T1000 (cell line): ENCODE measurements at regions not wholly inside any gene's neighbourhood (a gene's known extent, or its start where the extent isn't known, plus 50 kb on each side); places are given as distances from the start of the nearest gene placed in this dataset.
"Not testable (repeated sequence)": the region's sequence is repeated elsewhere in the genome, so short reads cannot be mapped to it uniquely, and the experiment has no call there.

Source experiments
- DNase-seq: peaks from one replicate; lab custom pipeline; 2025; ENCODE audit warnings: mixed read lengths; lab: John Stamatoyannopoulos, UW

DNA sequence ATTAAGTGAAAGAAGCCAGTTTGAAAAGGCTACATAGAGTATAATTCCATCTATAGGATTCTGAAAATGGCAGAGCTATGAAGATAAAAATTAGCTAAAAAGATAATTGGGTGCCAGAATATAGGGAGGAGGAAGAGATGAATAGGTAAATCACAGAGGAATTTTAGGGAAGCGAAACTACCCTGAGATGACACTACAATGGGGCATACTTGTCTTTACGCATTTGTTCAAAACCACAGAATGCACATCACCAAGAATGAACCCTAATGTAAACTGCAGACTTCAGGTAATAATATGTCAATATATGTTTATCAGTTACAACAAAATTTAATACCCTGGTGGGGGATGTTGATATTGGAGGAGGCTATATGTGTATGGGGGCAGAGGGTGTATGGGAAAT lies 1342.9 kb downstream of the ADGRL3 start:
- no peak for DNase-seq

DNA sequence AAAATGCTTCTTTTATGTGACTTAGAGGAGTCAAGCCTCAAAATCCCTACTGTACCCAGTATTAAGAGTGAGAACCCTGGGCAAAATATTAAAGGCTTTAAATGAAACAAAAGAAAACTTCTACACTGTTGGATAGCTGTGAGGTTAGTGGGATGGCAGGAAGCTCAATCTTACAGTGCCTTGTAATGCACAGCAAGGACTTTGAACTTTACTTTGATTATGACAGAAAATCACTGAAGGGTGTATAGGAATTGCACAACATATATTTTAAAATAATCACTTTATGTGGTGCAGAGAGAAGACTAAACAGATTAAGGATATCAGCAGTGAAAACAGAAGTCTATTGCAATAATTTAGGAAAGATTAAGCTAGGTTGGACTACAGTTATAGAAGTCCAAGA lies 1333.4 kb downstream of the ADGRL3 start:
- DNase-seq: no peak

- DNase-seq: no peak
Observed at GRCh38 chr4:62531731-62532130, 1331.6 kb downstream of the ADGRL3 start.

GRCh38 chr4:62531264-62531663 lies 1331.1 kb downstream of the ADGRL3 start:
- DNase-seq: no peak

DNA sequence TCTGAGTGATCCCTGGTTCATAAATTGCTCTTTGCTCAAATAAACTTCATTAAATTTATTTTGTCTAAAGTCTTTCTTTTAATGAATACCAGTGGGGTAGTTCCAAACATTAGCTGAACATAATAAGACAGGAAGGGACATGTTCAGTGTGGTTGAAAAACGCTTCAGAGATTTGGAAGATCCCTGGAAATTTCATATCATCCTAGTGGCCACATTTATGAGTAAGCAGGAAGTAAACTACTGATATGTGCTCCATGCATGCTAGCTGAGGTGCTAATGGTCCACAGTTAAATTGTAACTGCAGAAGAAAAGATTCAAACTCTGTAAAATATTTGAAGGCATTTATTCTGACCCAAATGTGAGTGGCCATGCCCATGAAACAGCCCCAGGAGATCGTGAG lies 1328.7 kb downstream of the ADGRL3 start:
- DNase-seq: no peak

DNA sequence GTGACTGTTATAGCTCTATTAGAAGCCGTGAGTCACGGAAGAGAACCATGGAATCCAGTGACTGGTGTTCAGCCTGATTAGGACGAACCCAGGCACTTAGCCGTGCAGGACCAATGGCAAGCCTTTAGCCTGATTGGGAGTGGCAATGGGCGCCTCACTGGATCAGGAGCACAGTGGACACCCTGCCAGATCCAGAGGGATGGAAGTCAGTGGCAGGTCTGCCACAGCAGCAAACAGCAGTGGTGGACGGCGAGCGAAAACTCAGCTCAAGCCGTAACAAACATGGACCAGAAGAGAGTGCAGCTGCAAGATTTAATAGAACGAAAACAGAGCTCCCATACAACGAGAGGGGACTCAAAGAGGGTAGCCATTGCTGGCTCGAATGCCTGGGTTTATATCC lies 1326.5 kb downstream of the ADGRL3 start:
- DNase-seq: no peak

GRCh38 chr4:62523256-62523655 lies 1323.1 kb downstream of the ADGRL3 start:
- DNase-seq: no peak

DNA sequence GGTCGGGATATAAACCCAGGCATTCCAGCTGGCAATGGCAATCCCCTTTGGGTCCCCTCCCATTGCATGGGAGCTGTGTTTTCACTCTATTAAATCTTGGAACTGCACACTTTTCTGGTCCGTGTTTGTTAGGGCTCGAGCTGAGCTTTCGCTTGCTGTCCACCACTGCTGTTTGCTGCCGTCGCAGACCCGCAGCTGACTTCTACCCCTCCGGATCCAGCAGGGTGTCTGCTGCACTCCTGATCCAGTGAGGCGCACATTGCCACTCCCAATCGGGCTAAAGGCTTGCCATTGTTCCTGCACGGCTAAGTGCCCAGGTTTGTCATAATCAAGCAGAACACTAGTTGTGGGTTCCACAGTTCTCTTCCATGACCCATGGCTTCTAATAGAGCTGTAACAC lies 1322.1 kb downstream of the ADGRL3 start:
- no peak for DNase-seq

DNA sequence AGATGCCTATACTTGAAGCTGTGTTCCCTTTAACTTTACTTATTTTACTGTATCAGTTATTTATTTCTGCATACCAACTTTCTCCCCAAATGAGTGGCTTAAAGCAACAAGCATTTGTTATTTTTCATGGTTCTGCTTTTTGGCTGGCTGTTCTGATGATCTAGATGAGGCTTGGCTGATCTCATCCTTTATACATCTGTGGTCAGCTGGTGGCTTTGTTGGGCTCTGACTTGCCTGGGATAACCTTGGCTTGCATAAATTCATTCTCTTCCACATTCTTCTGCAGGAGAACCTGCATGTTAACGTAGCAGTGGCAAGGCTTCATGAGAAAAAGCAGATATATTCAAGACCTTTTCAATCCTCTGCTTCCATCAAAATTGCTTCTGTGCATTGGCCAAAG lies 1317.6 kb downstream of the ADGRL3 start:
- DNase-seq: no peak

- no peak for DNase-seq
Observed at GRCh38 chr4:62513306-62513705, 1313.2 kb downstream of the ADGRL3 start.

GRCh38 chr4:62512271-62512670 lies 1312.1 kb downstream of the ADGRL3 start:
- no peak for DNase-seq

GRCh38 chr4:62510228-62510627 lies 1310.1 kb downstream of the ADGRL3 start:
- no peak for DNase-seq

GRCh38 chr4:62500296-62500695 lies 1300.2 kb downstream of the ADGRL3 start:
- DNase-seq: no peak

DNA sequence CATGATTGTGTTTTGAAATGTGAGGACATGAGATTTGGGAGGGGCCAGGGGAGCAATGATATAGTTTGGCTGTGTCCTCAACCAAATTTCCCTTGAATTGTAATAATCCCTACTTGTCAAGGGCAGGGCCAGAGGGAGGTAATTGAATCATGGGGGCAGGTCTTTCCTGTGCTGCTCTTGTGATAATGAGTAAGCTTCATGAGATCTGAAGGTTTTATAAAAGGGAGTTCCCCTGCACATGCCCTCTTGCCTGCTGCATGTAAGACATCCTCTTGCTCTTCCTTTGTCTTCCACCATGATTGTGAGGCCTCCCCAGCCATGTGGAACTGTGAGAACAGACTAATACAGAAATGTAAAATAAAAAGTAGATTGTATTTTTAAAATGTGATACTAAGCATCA lies 1294.9 kb downstream of the ADGRL3 start:
- DNase-seq: no peak

DNA sequence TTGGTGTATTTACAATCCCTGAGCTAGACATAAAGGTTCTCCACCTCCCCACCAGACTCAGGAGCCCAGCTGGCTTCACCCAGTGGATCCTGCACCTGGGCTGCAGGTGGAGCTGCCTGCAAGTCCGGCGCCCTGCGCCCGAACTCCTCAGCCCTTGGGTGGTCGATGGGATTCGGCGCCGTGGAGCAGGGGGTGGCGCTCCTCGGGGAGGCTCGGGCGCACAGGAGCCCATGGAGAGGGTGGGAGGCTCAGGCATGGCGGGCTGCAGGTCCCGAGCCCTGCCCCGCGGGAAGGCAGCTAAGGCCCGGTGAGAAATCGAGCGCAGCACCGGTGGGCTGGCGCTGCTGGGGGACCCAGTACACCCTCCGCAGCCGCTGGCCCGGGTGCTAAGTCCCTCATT lies 1291.6 kb downstream of the ADGRL3 start:
- DNase-seq: not testable (repeated sequence)

DNA sequence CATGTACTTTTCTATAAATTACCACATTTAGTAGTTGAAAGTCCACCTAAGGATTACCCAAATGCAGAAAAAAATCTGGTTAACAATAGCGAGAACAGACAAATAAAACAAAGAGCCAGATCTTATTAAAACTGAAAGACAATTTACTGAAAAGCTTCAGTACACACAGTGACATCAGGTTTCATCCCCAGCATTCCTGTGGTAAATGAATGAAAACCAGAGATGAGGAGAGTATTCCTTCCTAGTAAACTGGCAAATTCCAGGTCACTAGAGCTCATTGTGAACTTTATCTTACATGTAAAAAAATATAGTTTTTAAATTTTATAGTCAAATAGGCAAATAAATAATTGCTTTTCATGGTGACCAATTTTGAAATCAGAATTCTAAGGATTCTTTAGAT lies 1290.5 kb downstream of the ADGRL3 start:
- no peak for DNase-seq

- DNase-seq: no peak
Observed at GRCh38 chr4:62487016-62487415, 1286.9 kb downstream of the ADGRL3 start.

DNA sequence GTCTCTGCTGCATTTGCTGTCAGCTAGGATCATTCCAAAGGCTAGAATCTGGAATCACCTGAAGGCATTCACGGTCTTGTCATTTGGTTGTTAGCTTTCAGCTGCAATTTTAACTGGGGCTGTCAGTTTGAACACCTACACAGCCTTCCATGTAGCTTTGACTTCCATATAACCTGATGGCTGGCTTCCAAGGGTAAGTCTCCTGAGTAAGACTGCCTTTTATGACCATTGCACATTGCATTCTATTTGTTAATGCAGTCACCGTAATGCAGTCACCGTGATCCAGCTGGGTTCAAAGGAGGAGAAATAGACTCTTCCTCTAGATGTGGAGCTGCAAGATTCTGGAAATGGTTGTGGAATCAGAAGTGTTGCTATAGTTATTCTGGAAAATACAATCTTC lies 1284.2 kb downstream of the ADGRL3 start:
- DNase-seq: no peak

- no peak for DNase-seq
Observed at GRCh38 chr4:62482355-62482754, 1282.2 kb downstream of the ADGRL3 start.

DNA sequence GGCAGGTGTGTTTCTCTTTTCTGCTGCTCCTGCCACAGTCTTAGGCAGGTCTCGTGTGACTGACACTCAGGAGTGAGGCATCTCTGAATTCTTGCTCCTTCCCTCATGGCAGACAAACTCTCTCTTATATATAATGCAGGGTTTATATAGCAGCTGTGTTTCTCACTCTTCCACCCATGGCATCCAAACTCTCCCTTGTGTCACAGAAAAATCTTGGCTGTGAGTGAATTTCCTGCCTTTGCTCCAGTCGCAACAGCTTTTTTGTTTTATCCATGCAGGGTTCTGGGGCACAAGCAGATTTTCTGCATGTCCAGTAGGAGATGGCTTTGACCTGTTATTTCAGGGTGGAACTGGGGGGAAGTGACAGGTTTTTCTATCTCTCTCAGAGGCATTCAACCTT lies 1275.5 kb downstream of the ADGRL3 start:
- DNase-seq: no peak

- no peak for DNase-seq
Observed at GRCh38 chr4:62474802-62475201, 1274.7 kb downstream of the ADGRL3 start.

DNA sequence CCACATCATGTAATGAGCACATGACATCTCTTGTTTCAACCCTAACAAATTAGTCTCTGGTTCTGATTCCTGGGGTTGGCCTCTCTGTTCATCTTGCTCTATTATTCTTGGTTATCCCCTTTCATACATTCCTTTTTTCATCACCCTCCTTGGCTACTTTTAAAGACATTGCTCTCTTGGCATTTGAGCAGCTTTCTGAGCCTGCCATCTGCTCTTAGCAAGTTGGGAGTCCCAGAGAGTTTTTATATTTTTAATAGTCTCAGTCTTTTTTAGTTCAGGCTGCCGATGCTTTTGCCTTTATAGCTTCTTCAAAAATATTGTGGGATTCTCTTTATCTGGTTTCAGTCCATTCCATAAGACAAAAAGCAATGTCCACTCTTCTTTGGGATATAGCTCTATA lies 1270.9 kb downstream of the ADGRL3 start:
- no peak for DNase-seq

- no peak for DNase-seq
Observed at GRCh38 chr4:62470421-62470983, 1270.4 kb downstream of the ADGRL3 start.

- DNase-seq: no peak
Observed at GRCh38 chr4:62470020-62470419, 1269.9 kb downstream of the ADGRL3 start.

DNA sequence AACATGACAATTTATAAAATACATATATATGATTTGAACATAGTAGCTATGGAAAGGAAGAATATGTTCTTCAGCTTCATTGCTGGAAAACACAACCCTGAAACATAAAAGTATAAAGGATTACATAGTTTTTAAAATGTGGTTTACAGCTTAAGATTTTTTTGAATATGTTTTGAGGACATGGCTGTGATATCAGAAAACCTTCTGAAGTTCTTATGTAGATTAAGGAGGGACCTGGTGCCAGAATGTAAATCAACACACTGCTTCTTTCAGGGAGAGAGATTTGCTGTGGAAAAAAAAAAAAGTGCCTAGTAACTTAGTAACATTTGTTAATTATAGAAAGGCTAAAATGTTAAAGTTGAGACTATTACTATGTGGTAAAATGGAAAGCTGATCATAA lies 1261.8 kb downstream of the ADGRL3 start:
- no peak for DNase-seq
